ENCODE measurements at regions not wholly inside any gene's neighbourhood (a gene's known extent, or its start where the extent isn't known, plus 50 kb on each side); places are given as distances from the start of the nearest gene placed in this dataset.
A peak's percentile ranks its signal among the peaks of the same experiment; 100 is the strongest.

GRCh38 chr4:123092586-123092985 lies 170.2 kb upstream of the NUDT6 start:
- H3K4me1 ChIP-seq (replicated peaks), result no peaks in the 10 kb centered on the region
- intact Hi-C loops (cut with DNase I), result no loop called here
- no peaks in the 10 kb centered on the region for H3K36me3 ChIP-seq
- no peaks in the 10 kb centered on the region for H3K27me3 ChIP-seq (replicated peaks; ENCODE audit: insufficient read depth)
- WGBS, result 95% methylated on average over 1 of the region's 1 CpG
- no peak for DNase-seq (ENCODE audit: low spot score)
- no peak overlapping the region for H3K27ac ChIP-seq
- no peak overlapping the region for H3K4me3 ChIP-seq
- TF ChIP-seq CTCF (IDR thresholded peaks at IDR 0.05) (no peak), POLR2AphosphoS5 (IDR thresholded peaks at IDR 0.05) (no peak), POLR2A (IDR thresholded peaks at IDR 0.05) (no peak)
- H3K9me3 ChIP-seq, result no peaks in the 10 kb centered on the region

- Histone ChIP-seq H3K27ac (no peak overlapping the region), H3K4me3 (no peak overlapping the region), H3K27me3 (replicated peaks; ENCODE audit: insufficient read depth) (no peaks in the 10 kb centered on the region), H3K36me3 (no peaks in the 10 kb centered on the region), H3K4me1 (replicated peaks) (no peaks in the 10 kb centered on the region), H3K9me3 (no peaks in the 10 kb centered on the region)
- no peak for TF ChIP-seq CTCF (IDR thresholded peaks at IDR 0.05)
- no peak for TF ChIP-seq POLR2A (IDR thresholded peaks at IDR 0.05)
- DNase-seq (ENCODE audit: low spot score), result no peak
- intact Hi-C loops (cut with DNase I), result no loop called here
- WGBS, result 93% methylated on average over 3 of the region's 3 CpGs
Observed at GRCh38 chr4:123093236-123093635, 170.8 kb upstream of the NUDT6 start.

- Histone ChIP-seq H3K36me3 (no peaks in the 10 kb centered on the region), H3K9me3 (no peaks in the 10 kb centered on the region), H3K4me1 (replicated peaks) (no peaks in the 10 kb centered on the region), H3K27ac (no peak overlapping the region), H3K27me3 (replicated peaks; ENCODE audit: insufficient read depth) (no peaks in the 10 kb centered on the region), H3K4me3 (no peak overlapping the region)
- TF ChIP-seq POLR2A (IDR thresholded peaks at IDR 0.05), result no peak
- 93% methylated on average over 4 of the region's 4 CpGs for WGBS
- intact Hi-C loops (cut with DNase I), result no loop called here
- no peak for DNase-seq (ENCODE audit: low spot score)
Observed at GRCh38 chr4:123096038-123096437, 173.6 kb upstream of the NUDT6 start.

- no peaks in the 10 kb centered on the region for H3K36me3 ChIP-seq
- no peaks in the 10 kb centered on the region for H3K27me3 ChIP-seq (replicated peaks; ENCODE audit: insufficient read depth)
- H3K4me3 ChIP-seq, result no peak overlapping the region
- DNase-seq (ENCODE audit: low spot score), result no peak
- WGBS, result 68% methylated on average over 3 of the region's 3 CpGs
- H3K4me1 ChIP-seq (replicated peaks), result no peaks in the 10 kb centered on the region
- no peak overlapping the region for H3K27ac ChIP-seq
- TF ChIP-seq POLR2A (IDR thresholded peaks at IDR 0.05), result no peak
- no peak for TF ChIP-seq POLR2AphosphoS5 (IDR thresholded peaks at IDR 0.05)
- TF ChIP-seq CTCF (IDR thresholded peaks at IDR 0.05), result peak; percentile 58 to 81 (median 67)
- intact Hi-C loops (cut with DNase I), result loop anchor here (10.0 kb wide), 3 partner anchors 292 to 1162 kb away; partner anchors contain the start of gene SPRY1
- H3K9me3 ChIP-seq, result no peaks in the 10 kb centered on the region
Observed at GRCh38 chr4:123102897-123103471, 180.6 kb upstream of the NUDT6 start.

- intact Hi-C loops (cut with DNase I), result loop anchor here (5.0 to 10.0 kb wide), 4 partner anchors 290 to 1160 kb away; partner anchors contain the start of gene SPRY1
- Histone ChIP-seq H3K27me3 (replicated peaks; ENCODE audit: insufficient read depth) (no peaks in the 10 kb centered on the region), H3K27ac (no peak overlapping the region), H3K9me3 (no peaks in the 10 kb centered on the region), H3K36me3 (no peaks in the 10 kb centered on the region), H3K4me1 (replicated peaks) (no peaks in the 10 kb centered on the region), H3K4me3 (no peak overlapping the region)
- no peak for DNase-seq (ENCODE audit: low spot score)
- 82% methylated on average over 3 of the region's 3 CpGs for WGBS
- TF ChIP-seq POLR2AphosphoS5 (IDR thresholded peaks at IDR 0.05) (no peak), CTCF (IDR thresholded peaks at IDR 0.05) (no peak)
Observed at GRCh38 chr4:123104310-123105025, 182.1 kb upstream of the NUDT6 start.
